Neural progenitor cell (in vitro differentiated cells): ENCODE measurements at regions not wholly inside any gene's neighbourhood (a gene's known extent, or its start where the extent isn't known, plus 50 kb on each side); places are given as distances from the start of the nearest gene placed in this dataset.

Experiments
- DNase-seq: peaks from one replicate; pipeline ENCODE4 v3.0.0-alpha.2; 2016; ENCODE audit warnings: low spot score
- H2AFZ ChIP-seq: fragments of 200-600 bp; sonication (generic); replicated peaks from 2 replicates; pipeline ENCODE4 v1.6.1; 2016; ENCODE audit warnings: antibody characterized with exemption
- H3F3A ChIP-seq: fragments of 200-600 bp; sonication (generic); 2 replicates; pipeline ENCODE4 v1.6.1; 2016; ENCODE audit warnings: antibody characterized with exemption, low read depth
- H3K27ac ChIP-seq: fragments of 200-600 bp; sonication (generic); 2 replicates; pipeline ENCODE4 v1.5.1; 2016; ENCODE audit warnings: mild to moderate bottlenecking
- H3K27me3 ChIP-seq: fragments of 200-600 bp; sonication (generic); 2 replicates; pipeline ENCODE4 v1.6.1; 2016; ENCODE audit warnings: mild to moderate bottlenecking, moderate library complexity
- H3K36me3 ChIP-seq: fragments of 200-600 bp; sonication (generic); 2 replicates; pipeline ENCODE4 v1.5.1; 2016
- H3K4me1 ChIP-seq: fragments of 200-600 bp; sonication (generic); 2 replicates; pipeline ENCODE4 v1.6.1; 2016; ENCODE audit warnings: mixed run types
- H3K4me2 ChIP-seq: fragments of 200-600 bp; sonication (generic); 2 replicates; pipeline ENCODE4 v1.6.1; 2016
- H3K4me3 ChIP-seq: fragments of 200-600 bp; sonication (generic); 2 replicates; pipeline ENCODE4 v1.5.1; 2016
- H3K79me2 ChIP-seq: fragments of 200-600 bp; sonication (generic); 2 replicates; pipeline ENCODE4 v1.6.1; 2016; ENCODE audit warnings: low read depth
- H3K9ac ChIP-seq: fragments of 200-600 bp; sonication (generic); 2 replicates; pipeline ENCODE4 v1.6.1; 2016
- H3K9me3 ChIP-seq: fragments of 200-600 bp; sonication (generic); 2 replicates; pipeline ENCODE4 v1.5.1; 2016; ENCODE audit warnings: low read depth
- H4K20me1 ChIP-seq: fragments of 200-600 bp; sonication (generic); 2 replicates; pipeline ENCODE4 v1.6.1; 2016; ENCODE audit warnings: low read depth
- H3K27ac Mint-ChIP-seq: 3 replicates; pipeline ENCODE4 v1.8.0; 2021; ENCODE audit warnings: mixed read lengths
- H3K27me3 Mint-ChIP-seq: 2 replicates; pipeline ENCODE4 v1.8.0; 2022; ENCODE audit warnings: low read depth, mild to moderate bottlenecking, inconsistent platforms, moderate library complexity, mixed read lengths; ENCODE audit not compliant: insufficient read depth
- H3K36me3 Mint-ChIP-seq: 3 replicates; pipeline ENCODE4 v1.8.0; 2021; ENCODE audit warnings: mixed read lengths
- H3K4me1 Mint-ChIP-seq: 3 replicates; pipeline ENCODE4 v1.8.0; 2021; ENCODE audit warnings: mixed read lengths
- H3K4me3 Mint-ChIP-seq: 3 replicates; pipeline ENCODE4 v1.8.0; 2021; ENCODE audit warnings: mild to moderate bottlenecking, moderate library complexity, mixed read lengths
- H3K9me3 Mint-ChIP-seq: 3 replicates; pipeline ENCODE4 v1.8.0; 2020; ENCODE audit warnings: mixed read lengths
- CTCF ChIP-seq: fragments of 200-600 bp; sonication (generic); IDR thresholded peaks from 2 replicates; pipeline ENCODE4 v1.5.1; 2017; ENCODE audit warnings: antibody characterized with exemption, mild to moderate bottlenecking
- EZH2 ChIP-seq: fragments of 200-600 bp; sonication (generic); IDR thresholded peaks from 2 replicates; pipeline ENCODE4 v1.6.1; 2017; ENCODE audit warnings: antibody characterized with exemption, mild to moderate bottlenecking, moderate library complexity
- EZH2phosphoT487 ChIP-seq: fragments of 200-600 bp; sonication (generic); IDR thresholded peaks from 2 replicates; pipeline ENCODE4 v1.6.1; 2017; ENCODE audit warnings: antibody characterized with exemption

- DNase-seq, result peak; percentile 93
- Histone ChIP-seq H2AFZ (no peak overlapping the region), H3F3A (peaks cover 20% of the 10 kb centered on the region), H4K20me1 (no peaks in the 10 kb centered on the region), H3K4me1 (peaks cover 31% of the 10 kb centered on the region), H3K4me3 (no peak overlapping the region), H3K4me2 (peak overlapping the region; percentile 40), H3K27ac (peak overlapping the region; percentile 87), H3K27me3 (no peaks in the 10 kb centered on the region), H3K9me3 (no peaks in the 10 kb centered on the region), H3K36me3 (no peaks in the 10 kb centered on the region), H3K9ac (no peak overlapping the region), H3K79me2 (no peaks in the 10 kb centered on the region)
- Mint-ChIP-seq H3K27me3 (no peaks in the 10 kb centered on the region), H3K9me3 (peaks cover 5% of the 10 kb centered on the region), H3K36me3 (no peaks in the 10 kb centered on the region), H3K27ac (no peak overlapping the region), H3K4me1 (no peaks in the 10 kb centered on the region), H3K4me3 (no peak overlapping the region)
- TF ChIP-seq EZH2, result no peak
- no peak for TF ChIP-seq EZH2phosphoT487
- TF ChIP-seq CTCF, result no peak
Measured at GRCh38 chrX:13266641-13267345, 53.1 kb downstream of the ATXN3L start.

GRCh38 chrX:13265549-13266132 lies 54.2 kb downstream of the ATXN3L start:
- no peaks in the 10 kb centered on the region for H3K9me3 ChIP-seq
- Mint-ChIP-seq H3K9me3 (peaks cover 5% of the 10 kb centered on the region), H3K4me1 (no peaks in the 10 kb centered on the region), H3K27ac (no peak overlapping the region), H3K4me3 (no peak overlapping the region), H3K27me3 (no peaks in the 10 kb centered on the region), H3K36me3 (no peaks in the 10 kb centered on the region)
- peak overlapping the region; percentile 40 for H3K4me2 ChIP-seq
- H3K36me3 ChIP-seq, result no peaks in the 10 kb centered on the region
- H3K27me3 ChIP-seq, result no peaks in the 10 kb centered on the region
- peaks cover 35% of the 10 kb centered on the region for H3K4me1 ChIP-seq
- H3K4me3 ChIP-seq, result no peak overlapping the region
- H3K9ac ChIP-seq, result no peak overlapping the region
- no peak for DNase-seq
- no peak overlapping the region for H3K27ac ChIP-seq
- TF ChIP-seq CTCF (no peak), EZH2phosphoT487 (no peak), EZH2 (no peak)
- no peaks in the 10 kb centered on the region for H3K79me2 ChIP-seq
- peaks cover 20% of the 10 kb centered on the region for H3F3A ChIP-seq
- H2AFZ ChIP-seq, result no peak overlapping the region
- no peaks in the 10 kb centered on the region for H4K20me1 ChIP-seq

GRCh38 chrX:13265111-13265510 lies 54.7 kb downstream of the ATXN3L start:
- H3K36me3 ChIP-seq, result no peaks in the 10 kb centered on the region
- H3K4me3 ChIP-seq, result no peak overlapping the region
- TF ChIP-seq EZH2, result no peak
- Mint-ChIP-seq H3K27ac (no peak overlapping the region), H3K9me3 (peaks cover 8% of the 10 kb centered on the region), H3K4me3 (no peak overlapping the region), H3K27me3 (no peaks in the 10 kb centered on the region), H3K36me3 (no peaks in the 10 kb centered on the region), H3K4me1 (no peaks in the 10 kb centered on the region)
- H3F3A ChIP-seq, result peaks cover 20% of the 10 kb centered on the region
- no peaks in the 10 kb centered on the region for H3K79me2 ChIP-seq
- no peaks in the 10 kb centered on the region for H3K27me3 ChIP-seq
- peaks cover 35% of the 10 kb centered on the region for H3K4me1 ChIP-seq
- no peak overlapping the region for H3K4me2 ChIP-seq
- H3K27ac ChIP-seq, result no peak overlapping the region
- no peaks in the 10 kb centered on the region for H4K20me1 ChIP-seq
- H2AFZ ChIP-seq, result no peak overlapping the region
- no peak for DNase-seq
- H3K9me3 ChIP-seq, result no peaks in the 10 kb centered on the region
- H3K9ac ChIP-seq, result no peak overlapping the region

- no peaks in the 10 kb centered on the region for H3K9me3 ChIP-seq
- H3F3A ChIP-seq, result peaks cover 20% of the 10 kb centered on the region
- no peaks in the 10 kb centered on the region for H3K79me2 ChIP-seq
- H3K36me3 Mint-ChIP-seq, result no peaks in the 10 kb centered on the region
- H3K4me1 ChIP-seq, result peaks cover 35% of the 10 kb centered on the region
- H3K4me3 Mint-ChIP-seq, result no peak overlapping the region
- no peaks in the 10 kb centered on the region for H3K27me3 Mint-ChIP-seq
- no peak overlapping the region for H3K27ac Mint-ChIP-seq
- H3K4me2 ChIP-seq, result no peak overlapping the region
- no peaks in the 10 kb centered on the region for H4K20me1 ChIP-seq
- H2AFZ ChIP-seq, result no peak overlapping the region
- H3K9me3 Mint-ChIP-seq, result peaks cover 8% of the 10 kb centered on the region
- H3K27ac ChIP-seq, result no peak overlapping the region
- no peak overlapping the region for H3K4me3 ChIP-seq
- H3K27me3 ChIP-seq, result no peaks in the 10 kb centered on the region
- no peaks in the 10 kb centered on the region for H3K36me3 ChIP-seq
- DNase-seq, result no peak
- no peaks in the 10 kb centered on the region for H3K4me1 Mint-ChIP-seq
- no peak overlapping the region for H3K9ac ChIP-seq
- no peak for TF ChIP-seq EZH2
- no peak for TF ChIP-seq EZH2phosphoT487
- no peak for TF ChIP-seq CTCF
Measured at GRCh38 chrX:13263560-13264251, 56.1 kb downstream of the ATXN3L start.
